ENCODE measurements at regions not wholly inside any gene's neighbourhood (a gene's known extent, or its start where the extent isn't known, plus 50 kb on each side); places are given as distances from the start of the nearest gene placed in this dataset.

DNA sequence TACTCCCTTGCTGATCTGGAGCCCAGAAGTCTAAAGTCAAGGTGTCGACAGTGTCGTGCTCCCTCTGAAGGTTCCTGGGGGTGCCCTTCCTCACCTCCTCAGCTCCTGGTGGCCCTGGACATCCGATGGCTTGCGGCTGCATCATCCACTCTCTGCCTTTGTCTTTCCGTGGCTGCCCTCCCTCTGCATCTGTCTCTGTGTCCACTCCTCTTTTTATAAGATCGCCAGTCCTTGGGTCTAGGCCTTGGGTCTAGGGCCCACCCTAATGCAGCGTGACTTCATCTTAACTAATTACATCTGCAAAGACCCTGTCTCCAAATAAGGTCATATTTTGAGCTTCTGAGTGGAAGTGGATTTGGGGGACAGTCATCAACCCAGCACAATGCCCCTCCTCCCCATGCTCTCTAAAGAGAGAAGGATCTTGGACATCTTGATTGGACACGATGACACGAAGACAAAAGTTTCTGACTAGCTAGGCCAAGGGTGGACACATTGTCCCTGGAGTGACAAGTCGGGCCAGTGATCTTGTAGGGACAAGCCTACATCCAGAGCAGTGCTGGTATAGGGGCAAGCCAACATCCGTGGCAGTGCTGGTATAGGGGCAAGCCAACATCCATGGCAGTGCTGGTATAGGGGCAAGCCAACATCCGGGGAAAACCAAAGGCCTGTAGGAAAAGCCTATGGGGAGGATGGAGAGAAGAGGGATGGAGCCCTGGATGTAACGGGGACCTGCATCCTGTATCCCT lies 93.9 kb upstream of the DIO3 start:
- DNase-seq (ENCODE audit: low read depth): no peak

GRCh38 chr14:101469382-101470247 lies 91.7 kb upstream of the DIO3 start:
- DNase-seq (ENCODE audit: low read depth): no peak

DNA sequence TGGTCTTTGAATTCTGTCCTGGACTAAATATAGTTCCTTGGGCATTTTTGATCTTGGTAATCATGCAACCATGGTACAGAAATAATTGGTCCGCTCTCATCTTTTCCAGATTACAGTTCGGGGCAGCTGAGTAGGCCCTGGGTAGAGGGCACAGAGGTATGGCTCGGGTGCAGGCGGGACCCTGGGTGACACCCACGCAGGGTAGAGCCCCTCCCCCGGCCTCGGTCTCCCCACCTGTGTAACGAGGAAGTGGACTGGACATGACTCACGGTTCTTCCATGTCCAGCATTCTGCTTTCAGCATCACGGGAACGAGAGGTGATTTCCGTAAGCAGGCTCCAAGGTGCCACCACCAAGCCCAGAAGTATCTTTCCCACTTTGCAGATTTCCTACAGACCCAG lies 91.0 kb upstream of the DIO3 start:
- DNase-seq (ENCODE audit: low read depth): no peak

GRCh38 chr14:101471723-101472517 lies 89.4 kb upstream of the DIO3 start:
- no peak for DNase-seq (ENCODE audit: low read depth)

DNA sequence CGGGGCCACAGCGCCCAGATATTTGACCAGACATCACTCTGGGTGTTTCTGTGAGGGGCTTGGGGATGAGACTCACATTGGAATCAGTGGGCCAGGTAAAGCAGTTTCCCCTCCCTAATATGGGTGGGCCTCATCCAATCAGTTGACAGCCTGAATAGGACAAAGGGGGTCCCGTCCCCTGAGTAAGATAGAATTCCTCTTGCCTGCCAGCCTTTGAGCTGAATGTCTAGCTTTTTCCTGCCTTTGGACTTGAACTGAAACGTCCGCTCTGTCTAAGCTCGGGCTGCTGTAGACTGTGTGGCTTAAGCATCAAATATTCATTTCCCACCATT lies 88.8 kb upstream of the DIO3 start:
- no peak for DNase-seq (ENCODE audit: low read depth)

- no peak for DNase-seq (ENCODE audit: low read depth)
These were observed 88.1 kb upstream of the DIO3 start for GRCh38 chr14:101473045-101473729.

DNA sequence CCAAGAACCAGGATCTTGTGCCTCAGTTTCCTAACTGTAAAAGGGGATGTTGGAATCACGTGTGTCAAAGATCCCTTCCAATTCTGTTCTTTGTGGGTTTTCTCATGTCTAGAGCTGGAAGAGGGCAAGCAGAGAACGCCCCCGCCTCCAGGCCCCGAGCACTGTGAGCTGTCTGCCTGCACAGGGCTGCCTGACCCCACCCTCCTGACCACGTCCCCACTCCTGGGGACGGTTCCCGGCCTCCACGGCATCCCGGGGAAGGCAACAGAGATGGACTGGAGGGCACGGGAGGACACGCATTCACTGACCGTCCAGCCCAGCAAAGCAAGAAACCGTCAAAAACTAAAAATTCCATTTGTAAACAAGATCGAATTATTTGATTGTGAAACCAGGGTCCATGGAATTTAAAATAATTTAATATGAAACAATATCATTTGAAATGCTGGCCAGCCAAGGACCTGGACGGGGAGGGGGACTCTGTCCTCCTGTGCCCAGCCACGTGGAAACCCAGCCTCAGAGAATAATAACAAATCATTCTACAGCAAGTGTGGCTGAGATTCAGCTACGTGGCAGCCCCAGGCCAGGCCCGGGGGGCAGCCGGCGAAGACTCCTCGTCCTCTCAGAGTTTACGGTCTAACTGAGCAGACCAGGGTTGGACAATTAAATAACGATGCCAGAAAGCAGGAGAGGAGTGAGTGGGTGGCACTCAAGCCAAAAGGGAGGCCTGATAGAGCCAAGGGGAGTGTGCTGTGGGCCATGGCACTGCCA lies 87.3 kb upstream of the DIO3 start:
- DNase-seq (ENCODE audit: low read depth): no peak

- no peak for DNase-seq (ENCODE audit: low read depth)
These were observed 86.5 kb upstream of the DIO3 start for GRCh38 chr14:101474563-101475455.

DNA sequence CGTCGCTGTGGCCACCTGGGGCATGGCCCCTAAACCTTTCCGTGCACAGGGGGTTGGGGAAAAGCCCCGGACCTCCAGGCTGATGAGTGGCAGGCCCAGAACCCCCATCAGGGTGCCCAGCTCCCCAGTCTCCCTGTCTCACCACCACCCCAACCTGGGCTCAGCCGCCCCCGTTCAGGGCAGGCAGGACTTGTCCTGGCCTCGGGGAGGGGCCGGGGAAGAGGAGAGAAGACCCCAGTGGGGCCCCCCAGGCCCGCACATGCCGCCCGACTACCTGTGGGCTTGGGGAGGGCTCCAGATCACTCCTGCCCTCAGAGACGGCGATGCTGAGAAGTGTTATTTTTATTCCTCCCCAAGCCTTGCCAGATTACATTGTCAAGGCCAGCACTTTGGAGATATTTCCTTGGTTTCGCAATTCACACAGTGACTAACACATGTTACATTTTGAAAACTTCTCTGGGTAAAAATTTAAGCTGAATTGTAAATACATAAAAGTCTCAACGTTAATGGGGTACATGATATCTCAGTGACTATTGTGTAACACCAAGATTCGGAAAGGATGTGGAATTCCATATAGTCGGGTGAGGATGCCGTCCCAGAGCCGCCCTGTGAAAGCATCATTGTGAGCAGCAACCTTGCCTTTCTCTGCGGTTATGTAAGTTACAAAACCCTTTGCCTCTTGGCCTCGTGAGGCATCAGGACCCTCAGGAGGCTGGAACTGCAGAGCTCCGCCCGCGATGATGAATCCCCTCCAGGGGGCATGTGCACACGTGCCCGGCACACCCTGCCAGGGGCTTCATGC lies 85.6 kb upstream of the DIO3 start:
- DNase-seq (ENCODE audit: low read depth): no peak

- DNase-seq (ENCODE audit: low read depth): no peak
These were observed 84.9 kb upstream of the DIO3 start for GRCh38 chr14:101476258-101476915.

DNA sequence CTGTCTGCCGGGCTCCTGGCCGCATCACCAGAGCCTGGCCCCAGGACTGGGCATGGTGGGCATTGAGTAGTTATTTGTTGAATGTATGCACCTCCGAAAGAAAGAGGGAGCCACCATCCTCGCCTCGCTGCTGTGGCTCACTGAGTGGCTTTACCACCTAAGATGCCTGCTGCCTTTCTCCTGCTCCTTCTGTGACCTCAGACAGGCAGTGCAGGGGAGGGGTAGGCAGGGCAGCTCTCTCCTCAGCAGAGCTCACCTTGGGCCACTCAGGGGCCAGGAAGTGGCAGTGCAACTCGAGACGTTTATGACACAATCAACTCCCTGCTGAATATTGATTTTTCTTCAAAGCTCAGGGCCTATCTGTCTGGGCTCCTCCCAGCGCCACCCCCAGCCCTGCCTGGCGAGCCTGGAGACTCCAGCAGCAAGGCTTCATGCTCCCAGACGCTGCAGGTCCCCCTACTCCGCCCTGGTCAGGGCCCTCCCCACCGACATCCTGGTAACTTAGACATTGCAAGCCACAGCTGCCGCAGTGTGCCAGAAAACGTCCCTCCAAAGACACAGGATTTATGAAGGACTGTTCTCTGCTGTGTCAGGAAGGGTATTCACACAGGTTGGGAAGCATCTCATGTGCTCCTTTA lies 84.3 kb upstream of the DIO3 start:
- DNase-seq (ENCODE audit: low read depth): no peak

- no peak for DNase-seq (ENCODE audit: low read depth)
These were observed 83.6 kb upstream of the DIO3 start for GRCh38 chr14:101477648-101478047.

DNA sequence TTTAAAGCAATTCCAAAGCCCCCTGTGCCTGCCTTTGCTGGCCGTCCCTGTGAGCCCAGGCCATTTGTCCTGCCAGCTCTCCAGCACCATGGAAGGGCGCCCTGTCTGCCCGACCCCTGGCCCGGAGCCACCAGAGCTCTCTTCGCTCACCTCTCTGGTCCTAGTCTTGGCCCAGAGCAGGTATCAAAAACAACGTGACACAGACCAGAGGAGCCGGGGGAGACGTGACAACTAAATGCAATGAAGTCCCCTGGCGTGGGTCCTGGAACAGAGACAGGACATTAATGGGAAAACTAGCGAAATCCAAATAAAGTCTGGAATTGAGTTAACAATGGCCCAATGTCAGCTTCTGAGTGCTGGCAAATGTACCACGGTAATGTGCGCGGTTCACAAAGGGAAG lies 83.2 kb upstream of the DIO3 start:
- no peak for DNase-seq (ENCODE audit: low read depth)

DNA sequence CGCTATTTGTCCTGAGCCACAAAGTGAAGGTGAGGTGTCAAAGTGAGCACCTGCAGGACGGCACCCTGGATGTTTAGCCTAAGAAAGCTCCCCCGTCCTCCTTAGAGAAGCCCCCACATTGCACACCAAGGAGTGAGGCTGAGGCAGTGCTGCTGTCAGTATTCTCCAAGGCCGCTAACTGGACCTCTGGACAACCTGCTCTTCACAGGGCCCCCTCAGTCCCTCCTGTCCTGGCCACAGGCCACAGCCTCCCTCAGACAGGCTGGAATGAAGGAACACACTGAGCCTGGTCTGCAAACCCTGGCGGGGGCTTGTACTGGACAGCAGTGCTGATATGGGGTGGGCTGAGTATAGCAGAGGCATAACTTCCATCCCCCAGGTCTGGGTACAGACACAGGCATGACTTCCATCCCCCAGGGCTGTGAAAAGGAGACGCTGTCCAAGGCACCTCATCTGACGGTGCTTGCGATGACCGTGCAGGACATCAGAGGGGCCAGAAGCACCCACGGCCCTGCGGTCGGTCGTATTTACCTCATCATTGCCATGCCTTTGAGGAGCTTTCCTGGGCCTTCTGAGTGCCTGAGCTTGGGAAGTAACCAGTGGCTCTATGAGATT lies 82.4 kb upstream of the DIO3 start:
- no peak for DNase-seq (ENCODE audit: low read depth)

- DNase-seq (ENCODE audit: low read depth): no peak
These were observed 81.1 kb upstream of the DIO3 start for GRCh38 chr14:101480022-101480746.

- DNase-seq (ENCODE audit: low read depth): no peak
These were observed 80.4 kb upstream of the DIO3 start for GRCh38 chr14:101480747-101481530.

- no peak for DNase-seq (ENCODE audit: low read depth)
These were observed 79.7 kb upstream of the DIO3 start for GRCh38 chr14:101481557-101481956.
